SK-N-DZ (cell line): ENCODE measurements at regions not wholly inside any gene's neighbourhood (a gene's known extent, or its start where the extent isn't known, plus 50 kb on each side); places are given as distances from the start of the nearest gene placed in this dataset.
"Not testable (repeated sequence)": the region's sequence is repeated elsewhere in the genome, so short reads cannot be mapped to it uniquely, and the experiment has no call there.

Experiments used
- DNase-seq: peaks from one replicate; pipeline ENCODE4 v3.0.0-alpha.2; 2015; ENCODE audit warnings: low spot score

DNA sequence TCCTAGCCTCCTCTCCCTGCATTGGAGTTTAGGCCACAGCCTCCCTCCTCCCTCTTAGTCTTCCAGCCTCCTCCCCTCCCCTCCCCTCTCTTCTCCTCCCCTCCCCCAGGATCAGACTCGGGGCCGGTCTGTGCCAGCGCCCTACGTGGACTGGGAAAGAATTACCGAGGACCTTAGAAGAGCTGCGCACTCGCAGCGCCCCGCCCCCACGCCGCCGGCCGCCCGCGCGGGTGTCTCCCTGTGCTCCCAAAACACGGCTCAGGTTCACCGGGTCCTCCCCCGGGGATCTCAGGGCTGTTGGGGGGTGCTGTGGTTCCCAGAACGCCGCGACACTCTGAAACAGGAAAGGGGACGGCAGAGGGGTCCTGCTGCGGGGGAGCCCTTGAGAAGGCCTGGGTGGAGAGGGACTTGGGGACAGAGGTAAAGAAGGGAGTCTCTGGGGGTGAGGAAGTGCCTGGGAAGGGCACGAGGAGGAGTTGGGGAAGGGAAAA, 122.3 kb upstream of the TBL1X start:
- DNase-seq: peak; percentile 85

DNA sequence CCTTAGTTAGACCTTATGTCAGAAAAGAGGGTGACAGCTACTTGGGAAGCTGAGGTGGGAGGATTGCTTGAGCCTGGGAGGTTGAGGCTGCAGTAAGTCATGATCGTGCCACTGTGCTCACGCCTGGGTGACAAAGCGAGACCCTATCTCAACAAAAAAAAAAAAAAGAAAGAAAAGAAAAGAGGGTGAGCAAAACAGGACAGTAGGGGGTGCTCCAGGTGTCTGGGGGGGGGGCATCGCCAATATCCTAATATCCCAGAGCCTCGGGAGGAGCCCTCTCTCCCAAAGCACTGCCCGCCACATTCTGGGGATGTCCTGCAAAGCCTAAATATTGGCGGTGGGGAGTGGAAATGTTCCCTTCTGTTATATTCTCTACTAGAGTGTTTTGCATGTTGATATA, 120.9 kb upstream of the TBL1X start:
- DNase-seq: no peak

DNA sequence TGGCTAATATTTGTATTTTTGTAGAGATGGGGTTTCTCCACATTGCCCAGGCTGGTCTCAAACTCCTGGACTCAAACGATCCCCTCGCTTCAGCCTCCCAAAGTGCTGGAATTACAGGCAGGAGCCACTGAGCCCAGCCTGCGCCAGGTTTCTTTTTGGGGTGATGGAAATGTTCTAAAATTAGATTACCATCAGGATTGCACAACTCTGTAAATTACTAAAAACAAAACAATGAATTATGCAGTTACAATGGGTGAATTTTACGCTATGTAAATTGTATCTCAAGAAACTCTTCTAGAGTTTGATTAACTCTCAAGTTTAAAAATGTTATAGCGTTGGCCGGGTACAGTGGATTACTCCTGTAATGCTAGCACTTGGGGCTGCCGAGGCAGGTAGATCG, 118.9 kb upstream of the TBL1X start:
- no peak for DNase-seq

DNA sequence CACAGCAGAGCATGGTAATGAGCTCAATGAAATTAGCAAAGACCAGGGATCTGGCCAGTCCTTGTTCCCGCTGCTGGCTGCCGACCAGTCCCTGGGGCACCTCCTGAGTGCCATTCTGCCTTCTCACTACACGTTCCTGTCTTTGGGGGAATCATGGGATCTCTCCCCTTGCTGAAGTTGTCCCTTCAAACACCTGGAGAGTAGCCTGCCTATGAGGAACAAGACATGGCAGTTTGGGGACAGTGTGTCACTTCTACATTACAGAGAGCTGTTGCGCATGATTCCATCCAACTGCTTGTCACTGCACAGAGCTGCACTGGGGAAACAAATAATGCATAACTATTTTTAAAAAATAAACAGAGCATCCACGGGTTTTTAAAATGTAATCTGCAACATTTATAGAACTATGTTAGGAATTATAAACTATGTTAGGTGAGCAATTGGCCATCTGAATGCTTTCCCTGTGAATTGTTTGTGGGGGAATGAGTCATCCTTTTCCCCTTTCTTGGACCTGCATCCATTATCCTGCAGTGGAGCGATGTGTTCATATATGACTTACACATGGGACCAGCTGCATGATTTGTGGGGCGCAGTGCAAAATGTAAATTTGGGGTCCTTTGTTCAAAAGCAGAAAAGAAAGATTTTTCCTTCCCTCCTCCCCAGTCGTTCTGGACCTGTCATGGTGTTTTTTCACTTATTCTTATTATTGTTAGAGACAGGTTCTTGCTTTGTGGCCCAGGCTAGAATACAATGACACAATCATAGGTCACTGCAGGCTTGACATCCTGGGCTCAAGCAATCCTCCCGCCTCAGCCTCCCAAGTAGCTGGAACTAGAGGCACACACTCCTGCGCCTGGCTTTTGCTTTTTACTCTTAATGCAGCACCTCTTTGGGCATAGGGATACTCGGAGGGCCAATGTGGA, 115.0 kb upstream of the TBL1X start:
- DNase-seq: peak; percentile 15

DNA sequence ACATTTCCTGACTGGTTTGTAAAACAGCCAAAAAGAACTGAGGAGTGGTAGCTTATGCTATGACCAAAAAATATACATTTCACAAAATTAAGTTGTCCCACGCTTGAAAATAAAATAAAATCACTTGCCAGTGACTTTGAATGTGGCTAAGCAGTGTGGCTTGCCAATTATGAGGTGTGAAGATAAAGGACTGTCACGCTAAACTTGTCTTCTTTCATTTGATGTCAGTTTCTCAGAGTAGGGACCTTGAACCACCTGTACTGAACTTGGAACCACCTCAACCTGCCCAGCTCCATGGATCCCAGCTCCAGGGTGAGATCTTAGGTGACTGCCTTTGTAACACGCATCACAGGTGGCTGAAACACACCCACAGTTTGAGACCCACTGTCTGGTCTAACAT, 113.7 kb upstream of the TBL1X start:
- DNase-seq: no peak

DNA sequence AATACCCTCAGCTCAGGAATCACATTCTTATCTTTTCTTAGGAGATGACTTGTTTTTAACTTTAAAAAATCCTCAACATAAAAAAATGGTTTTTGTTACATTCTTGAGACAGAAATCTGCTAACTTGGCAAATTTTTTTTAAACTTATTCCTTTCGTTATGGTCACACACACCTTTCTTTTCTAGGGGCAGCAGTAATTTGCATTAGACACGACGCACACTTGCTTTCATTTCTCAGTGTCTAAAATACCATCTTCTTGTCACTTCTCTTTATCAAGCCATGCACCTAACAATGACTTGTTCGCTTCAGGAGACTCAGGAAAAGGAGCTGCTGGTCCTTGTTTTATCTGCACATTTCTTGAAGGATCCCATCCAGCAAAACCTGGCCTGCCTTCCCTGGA, 112.6 kb upstream of the TBL1X start:
- no peak for DNase-seq

DNA sequence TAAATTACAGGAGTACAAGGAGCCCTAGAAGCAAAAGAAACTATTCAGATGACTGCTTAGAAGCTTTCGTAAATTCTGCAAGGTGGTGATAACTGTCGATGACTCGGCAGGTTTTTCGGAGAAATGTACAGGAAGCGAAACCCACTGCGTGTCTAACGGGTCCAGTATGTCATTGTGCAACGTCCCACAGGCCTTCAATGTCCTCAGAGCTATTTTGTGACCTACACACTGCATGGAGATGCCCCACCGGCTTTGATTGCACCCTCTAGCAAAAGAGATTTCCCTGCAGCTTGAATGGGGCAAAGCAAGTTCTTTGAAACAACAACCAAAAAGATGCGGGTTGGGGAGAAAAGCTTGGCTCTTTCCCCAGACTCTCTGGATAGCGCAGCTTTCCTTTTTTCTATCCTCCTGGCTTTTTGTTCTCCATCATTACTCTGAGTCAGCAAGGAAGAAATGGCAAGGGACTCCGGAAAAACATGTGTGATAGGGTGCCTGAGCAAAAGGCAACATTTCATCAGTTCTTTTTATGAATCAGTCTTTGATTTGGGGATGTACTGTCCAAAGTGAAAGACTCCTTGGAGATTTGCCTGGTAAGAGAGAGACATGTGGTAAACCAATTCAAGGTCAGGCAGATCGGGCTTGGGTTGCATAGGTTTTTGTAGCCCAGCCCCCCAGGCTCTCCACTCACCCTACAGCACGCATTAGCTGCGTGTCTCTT, 112.0 kb upstream of the TBL1X start:
- DNase-seq: no peak

DNA sequence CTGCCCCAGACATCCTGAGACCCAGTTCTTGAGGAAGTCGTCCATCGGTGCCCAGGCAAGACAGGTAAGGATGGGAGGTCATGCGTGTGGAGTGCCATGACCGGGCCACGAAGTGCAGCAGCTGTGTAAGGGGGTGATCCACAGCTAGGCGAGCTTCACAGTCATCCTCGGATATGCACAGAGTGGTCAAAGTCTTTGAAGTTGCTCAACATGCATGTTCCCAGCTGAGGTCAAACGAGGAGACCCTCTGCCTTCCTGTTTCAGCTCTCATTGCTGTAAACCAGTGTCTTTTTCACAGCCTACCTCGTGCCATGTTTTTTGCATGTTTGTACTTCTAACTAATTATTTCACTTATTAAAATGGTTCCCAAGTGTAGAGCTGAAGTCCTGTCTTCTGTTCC, 109.9 kb upstream of the TBL1X start:
- no peak for DNase-seq

DNA sequence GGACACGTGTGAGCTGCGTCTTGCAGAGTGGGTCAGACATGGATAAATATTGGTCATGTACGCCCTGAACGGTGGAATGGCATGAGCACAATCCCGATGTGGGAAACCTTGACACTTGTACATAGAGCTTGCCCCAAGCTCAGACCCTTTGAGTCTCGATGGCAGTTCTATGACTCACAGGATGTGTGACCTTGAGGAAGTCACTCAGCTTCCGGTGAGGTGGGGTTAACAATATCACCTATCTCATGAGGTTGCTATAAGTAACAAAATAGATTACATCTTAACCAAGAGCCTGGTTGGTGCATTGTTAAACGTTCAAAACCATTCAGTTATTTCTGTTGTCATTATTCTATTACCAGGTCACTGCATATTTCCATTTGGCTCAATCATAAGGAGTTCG, 109.1 kb upstream of the TBL1X start:
- DNase-seq: no peak

DNA sequence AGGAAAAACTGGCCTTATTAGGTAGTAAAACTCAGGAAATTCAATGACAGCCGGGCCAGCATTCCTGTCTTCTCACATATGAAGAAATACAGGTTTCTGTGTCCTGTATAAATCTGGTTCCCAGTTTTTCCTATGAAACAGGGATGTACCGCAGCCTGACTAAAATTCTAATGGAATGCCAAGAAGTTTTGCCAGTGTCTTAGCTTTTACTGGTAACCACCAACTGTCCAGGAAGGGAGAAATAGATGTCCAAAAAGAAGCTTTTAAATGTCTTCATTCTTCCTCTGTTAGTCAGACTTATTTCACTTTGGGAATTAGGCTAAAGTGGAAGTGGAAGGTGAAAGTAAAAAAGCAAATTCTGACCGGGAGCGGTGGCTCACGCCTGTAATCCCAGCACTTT, 108.0 kb upstream of the TBL1X start:
- DNase-seq: no peak

DNA sequence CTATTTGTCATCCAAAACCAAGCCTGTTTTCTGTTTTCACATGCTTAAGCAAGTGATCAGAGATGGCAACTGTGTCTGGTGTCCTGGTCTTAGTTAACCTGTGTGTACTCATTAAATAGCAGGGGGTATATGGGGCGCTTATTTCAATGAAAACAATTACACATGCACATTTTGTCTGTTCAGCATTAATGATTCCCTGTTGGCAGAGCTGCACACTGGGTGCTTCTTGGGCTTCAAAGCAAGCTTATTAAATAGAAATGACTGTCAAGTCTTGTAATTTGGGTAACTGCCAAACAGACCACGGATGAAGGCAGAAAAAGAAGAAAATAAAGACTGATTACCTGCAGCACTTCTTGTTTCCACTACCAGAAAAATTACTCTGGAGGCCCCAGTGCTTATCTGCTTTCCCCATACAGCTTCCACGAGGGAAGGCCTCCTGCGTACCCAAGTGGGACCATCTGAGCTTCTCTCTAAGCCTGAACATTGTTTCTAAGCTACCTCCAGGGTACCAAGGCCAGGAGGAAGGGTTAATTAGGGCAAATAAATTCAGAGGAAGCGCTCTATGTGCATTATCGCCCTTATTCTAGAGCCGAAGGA, 107.2 kb upstream of the TBL1X start:
- no peak for DNase-seq

DNA sequence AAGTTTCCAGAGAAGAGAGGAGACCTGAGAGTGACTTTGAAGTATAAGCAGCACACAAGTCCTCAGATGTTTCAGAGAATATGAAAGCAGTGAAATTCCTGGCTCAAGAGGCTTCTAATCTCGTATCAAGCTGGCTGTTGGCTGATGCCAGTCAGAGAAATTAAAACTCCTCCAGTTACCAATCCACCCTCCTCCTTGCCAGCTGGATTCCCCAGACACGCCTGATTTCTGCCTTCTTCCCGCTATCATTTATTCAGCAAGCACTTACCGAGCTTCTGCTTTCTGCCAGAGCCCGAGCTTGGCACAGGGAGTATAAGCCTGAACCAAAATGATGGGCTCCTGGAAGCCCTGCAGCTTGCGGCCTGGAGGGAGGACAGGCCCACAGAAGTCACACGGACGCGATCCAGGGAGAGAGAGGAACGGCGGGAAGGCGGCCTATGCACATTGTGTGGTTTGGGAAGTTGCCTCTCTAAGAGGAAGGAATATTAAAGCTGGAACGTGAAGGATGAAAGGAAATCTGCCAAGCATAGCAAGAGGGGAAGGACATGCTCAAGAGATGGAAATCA, 102.4 kb upstream of the TBL1X start:
- DNase-seq: no peak

DNA sequence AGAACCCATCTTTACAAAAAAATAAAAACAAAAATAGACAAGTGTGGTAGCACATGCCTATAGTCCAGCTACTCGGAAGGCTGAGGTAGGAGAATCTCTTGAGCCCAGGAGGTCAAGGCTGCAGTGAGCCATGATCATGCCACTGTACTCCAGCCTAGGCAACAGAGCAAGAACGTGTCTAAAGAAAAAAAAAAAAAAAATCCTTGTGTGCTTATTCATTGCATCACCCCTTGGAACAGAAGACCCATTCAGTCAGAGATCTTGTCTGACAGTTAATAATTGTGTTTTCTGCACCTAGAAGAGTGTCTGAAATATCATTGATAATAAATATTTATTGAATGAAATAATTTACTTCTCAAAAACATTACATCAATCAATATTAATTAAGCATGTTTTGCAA, 97.4 kb upstream of the TBL1X start:
- DNase-seq: no peak

DNA sequence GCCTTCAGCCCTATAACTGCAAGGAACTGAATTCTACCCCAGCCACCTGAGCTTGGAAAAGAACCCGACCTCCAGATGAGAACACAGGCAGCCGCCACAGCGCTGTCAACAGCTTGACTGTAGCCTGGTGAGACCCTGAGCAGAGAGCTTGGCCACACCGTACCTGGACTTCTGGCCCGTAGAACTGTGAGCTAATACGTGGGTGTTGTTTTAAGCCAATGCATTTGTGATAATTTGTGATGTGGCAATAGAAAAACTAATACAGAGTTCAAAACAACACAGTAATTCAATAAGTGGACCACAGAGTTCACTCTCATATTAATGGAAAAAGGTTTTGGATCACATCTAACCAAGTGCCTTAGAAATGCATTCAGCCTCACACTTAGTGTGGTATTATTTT, 96.6 kb upstream of the TBL1X start:
- no peak for DNase-seq

DNA sequence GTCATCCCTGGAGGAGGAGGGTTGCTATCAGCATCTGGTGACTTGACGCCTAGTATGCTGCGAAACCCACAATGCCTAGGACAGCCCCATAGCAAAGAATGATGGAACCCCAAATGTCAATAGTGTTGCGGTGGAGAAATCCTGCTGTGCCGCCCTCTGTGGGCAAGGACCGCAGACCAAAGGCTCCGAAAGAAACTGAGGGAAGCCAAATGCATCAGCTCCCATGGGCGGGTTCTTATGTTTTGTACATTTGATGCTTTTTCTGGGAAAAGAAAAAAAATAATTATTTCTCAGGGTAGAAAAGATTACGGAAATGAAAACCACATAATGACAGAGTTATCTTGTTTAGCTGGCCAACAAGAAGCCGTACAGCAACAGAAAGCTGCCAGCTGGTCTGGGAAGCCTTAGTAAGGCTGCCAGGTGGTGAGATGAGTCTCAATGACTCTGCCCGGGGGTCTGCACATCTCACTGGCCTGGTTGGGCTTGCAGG, 95.0 kb upstream of the TBL1X start:
- no peak for DNase-seq

DNA sequence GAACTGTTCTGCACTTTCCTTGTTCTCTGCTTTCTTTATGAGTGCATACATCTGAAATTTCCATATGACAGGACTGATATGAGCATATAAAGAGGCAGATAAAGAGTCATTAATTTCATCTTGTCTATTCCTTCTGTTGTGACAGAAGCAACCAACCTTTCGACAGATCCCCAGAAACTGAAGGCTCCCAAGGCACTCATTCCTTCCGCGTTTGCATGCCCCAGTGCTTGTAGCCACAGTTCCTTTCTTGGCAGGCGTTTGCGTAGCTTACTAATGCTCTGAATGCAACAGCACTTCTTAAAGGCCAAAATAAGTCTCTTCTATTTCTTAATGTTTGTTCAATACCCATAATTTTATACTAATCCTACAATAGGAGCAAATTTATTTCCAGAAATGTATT, 94.0 kb upstream of the TBL1X start:
- no peak for DNase-seq

DNA sequence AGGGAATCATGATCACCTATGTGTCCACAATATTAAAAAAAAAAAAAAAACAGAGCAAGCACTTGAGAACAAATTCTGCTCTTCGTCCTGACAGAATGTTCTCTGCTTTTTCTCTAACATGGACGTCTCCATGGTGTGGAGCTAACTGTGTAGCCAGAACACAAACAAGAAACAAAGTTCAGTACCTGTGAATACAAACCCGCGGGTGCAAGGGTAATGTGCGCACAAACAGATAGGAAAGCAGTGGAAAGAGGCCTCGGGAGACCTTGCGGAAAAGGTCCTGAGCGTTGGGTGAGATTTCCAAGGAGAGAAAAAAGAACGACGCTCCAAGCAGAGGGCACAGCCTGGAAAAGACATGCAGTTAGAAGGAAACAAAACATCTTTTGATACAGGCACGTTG, 92.0 kb upstream of the TBL1X start:
- DNase-seq: no peak

DNA sequence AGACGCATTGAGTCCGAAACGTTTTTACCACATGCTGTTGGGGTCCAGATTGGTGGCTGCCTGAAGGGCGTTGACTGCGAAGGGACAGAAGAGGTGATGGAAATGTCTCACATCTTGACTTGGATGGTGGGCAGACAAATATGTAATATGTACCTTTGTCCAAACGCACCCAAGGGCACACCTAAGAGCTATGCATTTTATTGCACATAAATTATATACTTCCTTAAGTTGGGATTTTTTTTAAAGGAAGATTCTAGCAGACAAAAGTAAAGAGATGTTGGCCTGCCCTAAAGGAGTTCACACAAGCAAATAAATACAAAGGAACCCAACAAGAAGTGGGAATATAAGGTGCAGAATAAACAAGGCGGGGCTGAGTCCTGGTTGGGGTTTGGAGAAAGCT, 91.1 kb upstream of the TBL1X start:
- DNase-seq: no peak

DNA sequence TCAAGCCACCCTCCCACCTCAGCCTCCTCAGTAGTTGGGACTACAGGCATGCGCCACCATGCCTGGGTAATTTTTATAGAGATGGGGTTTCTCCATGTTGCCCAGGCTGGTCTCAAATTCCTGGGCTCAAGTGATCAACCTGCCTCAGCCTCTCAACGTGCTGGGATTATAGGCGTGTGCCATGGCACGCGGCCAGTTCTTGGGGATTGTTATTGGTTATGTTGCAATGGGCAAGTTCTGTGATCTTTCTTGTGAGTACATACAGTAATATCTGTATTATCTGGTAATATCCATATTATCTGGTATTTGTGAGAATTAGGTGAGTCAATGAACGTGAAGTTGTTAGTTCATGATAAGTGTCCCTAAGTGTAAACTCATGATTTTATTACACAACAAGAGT, 90.3 kb upstream of the TBL1X start:
- DNase-seq: no peak

DNA sequence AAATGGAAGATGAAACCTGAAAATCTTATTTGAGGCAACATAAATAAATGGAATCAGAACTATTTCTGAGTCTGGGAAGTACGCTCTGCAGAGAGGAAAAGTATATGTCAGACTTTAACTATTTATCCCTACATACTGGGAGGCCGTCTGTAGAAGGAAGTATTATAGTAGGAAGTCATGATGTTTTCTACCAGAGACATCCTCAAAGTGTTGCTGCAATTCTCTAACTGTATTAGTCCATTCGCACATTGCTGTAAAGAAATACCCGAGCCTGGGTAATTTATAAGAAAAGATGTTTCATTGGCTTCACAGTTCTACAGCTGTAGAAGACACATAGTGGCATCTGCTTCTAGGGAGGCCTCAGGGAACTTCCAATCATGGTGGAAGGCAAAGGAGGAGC, 88.7 kb upstream of the TBL1X start:
- no peak for DNase-seq

DNA sequence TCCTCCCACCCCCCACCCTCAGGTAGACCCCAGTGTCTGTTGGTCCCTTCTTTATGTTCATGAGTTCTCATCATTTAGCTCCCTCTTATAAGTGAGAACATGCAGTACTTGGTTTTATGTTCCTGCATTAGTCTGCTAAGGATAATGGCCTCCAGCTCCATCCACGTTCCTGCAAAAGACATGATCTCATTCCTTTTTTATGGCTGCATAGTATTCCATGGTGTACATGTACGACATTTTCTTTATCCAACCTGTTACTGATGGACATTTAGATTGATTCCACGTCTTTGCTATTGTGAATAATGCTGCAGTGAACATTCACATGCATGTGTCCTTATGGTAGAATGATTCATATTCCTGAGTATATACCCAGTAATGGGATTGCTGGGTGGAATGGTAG, 87.6 kb upstream of the TBL1X start:
- not testable (repeated sequence) for DNase-seq
